ENCODE measurements at regions not wholly inside any gene's neighbourhood (a gene's known extent, or its start where the extent isn't known, plus 50 kb on each side); places are given as distances from the start of the nearest gene placed in this dataset.

- no peak for DNase-seq (ENCODE audit: low spot score)
- TF ChIP-seq FUBP1 (CRISPR knock-in tag; IDR thresholded peaks at IDR 0.05; ENCODE audit: borderline replicate concordance) (no peak), SP4 (CRISPR knock-in tag; IDR thresholded peaks at IDR 0.05) (no peak), EHMT2 (IDR thresholded peaks at IDR 0.05; ENCODE audit: borderline replicate concordance, low read depth, low read length) (no peak)
- H3K27ac ChIP-seq (ENCODE audit: extremely low read length, insufficient read depth, low read length), result no peak overlapping the region
- in situ Hi-C loops (cut with HindIII; ENCODE audit: extremely low pct_ligation_motif_present, low pct_unique_long_range_greater_than_20kb) (no loop called here), intact Hi-C loops (cut with micrococcal nuclease; ENCODE audit: unreplicated experiment) (no loop called here)
- WGBS (ENCODE audit: low lambda C conversion rate), result 37% methylated on average over 6 of the region's 6 CpGs
- no peaks in the 10 kb centered on the region for H3K79me2 ChIP-seq (ENCODE audit: insufficient read depth, low read length)
- no peak overlapping the region for H3K4me3 ChIP-seq (replicated peaks in 1 of 3; ENCODE audit: insufficient read depth in 1 of 3, low read depth in 2 of 3, low read length in 3 of 3)
- ATAC-seq, result no peak
- H3K27me3 ChIP-seq (ENCODE audit: control insufficient read depth in 1 of 2, insufficient read depth in 2 of 2, low read length in 2 of 2), result peaks cover 0 to 10% of the 10 kb centered on the region in 2 experiments; a peak in 1 of 5 replicates
- no peak overlapping the region for H2AFZ ChIP-seq (ENCODE audit: low read length)
- no TSS peak for BruUV-seq (replicated peaks)
- no peaks in the 10 kb centered on the region for H3K36me3 ChIP-seq (replicated peaks in 1 of 2; ENCODE audit: control insufficient read depth in 1 of 2, insufficient read depth in 2 of 2, low read length in 2 of 2)
- ChIA-PET POLR2A (no interaction called here), CTCF (ENCODE audit: low intra/inter-chr PET ratio, low total read pairs) (no interaction called here)
- no peak overlapping the region for H3K4me2 ChIP-seq (ENCODE audit: low read depth, low read length)
- no peak overlapping the region for H3K9ac ChIP-seq (ENCODE audit: insufficient read depth, low read depth, low read length)
- H4K20me1 ChIP-seq (ENCODE audit: insufficient read depth, low read length), result no peaks in the 10 kb centered on the region
- no peaks in the 10 kb centered on the region for H3K4me1 ChIP-seq (ENCODE audit: insufficient read depth, low read length)
- no peak for FAIRE-seq
- H3K9me3 ChIP-seq (ENCODE audit: low read length), result no peaks in the 10 kb centered on the region
Measured at GRCh38 chr2:221293949-221294742, 278.0 kb downstream of the EPHA4 start.

- WGBS (ENCODE audit: low lambda C conversion rate), result 5% methylated on average over 2 of the region's 2 CpGs
- Histone ChIP-seq H4K20me1 (ENCODE audit: insufficient read depth, low read length) (no peaks in the 10 kb centered on the region), H3K79me2 (ENCODE audit: insufficient read depth, low read length) (no peaks in the 10 kb centered on the region), H3K4me1 (ENCODE audit: insufficient read depth, low read length) (no peaks in the 10 kb centered on the region), H2AFZ (ENCODE audit: low read length) (no peak overlapping the region), H3K27ac (ENCODE audit: extremely low read length, insufficient read depth, low read length) (no peak overlapping the region), H3K9me3 (ENCODE audit: low read length) (no peaks in the 10 kb centered on the region), H3K36me3 (replicated peaks in 1 of 2; ENCODE audit: control insufficient read depth in 1 of 2, insufficient read depth in 2 of 2, low read length in 2 of 2) (no peaks in the 10 kb centered on the region), H3K4me3 (replicated peaks in 1 of 3; ENCODE audit: insufficient read depth in 1 of 3, low read depth in 2 of 3, low read length in 3 of 3) (no peak overlapping the region), H3K27me3 (ENCODE audit: control insufficient read depth in 1 of 2, insufficient read depth in 2 of 2, low read length in 2 of 2) (no peaks in the 10 kb centered on the region), H3K4me2 (ENCODE audit: low read depth, low read length) (no peak overlapping the region), H3K9ac (ENCODE audit: insufficient read depth, low read depth, low read length) (no peak overlapping the region)
- ATAC-seq (no peak), DNase-seq (ENCODE audit: low spot score) (no peak), FAIRE-seq (no peak)
- CTCF ChIA-PET (ENCODE audit: low intra/inter-chr PET ratio, low total read pairs), result no interaction called here
- POLR2A ChIA-PET, result no interaction called here
- in situ Hi-C loops (cut with HindIII; ENCODE audit: extremely low pct_ligation_motif_present, low pct_unique_long_range_greater_than_20kb), result no loop called here
- no TSS peak for BruUV-seq (replicated peaks)
- intact Hi-C loops (cut with micrococcal nuclease; ENCODE audit: unreplicated experiment), result no loop called here
- TF ChIP-seq MBD4 (IDR thresholded peaks at IDR 0.05; ENCODE audit: borderline replicate concordance, low read length) (no peak), RXRB (CRISPR knock-in tag; IDR thresholded peaks at IDR 0.05; ENCODE audit: borderline replicate concordance) (no peak), SMYD3 (CRISPR knock-in tag; IDR thresholded peaks at IDR 0.05) (no peak), HNRNPK (IDR thresholded peaks at IDR 0.05; ENCODE audit: low read depth, low read length, poor library complexity, severe bottlenecking) (no peak), ZNF841 (CRISPR knock-in tag; IDR thresholded peaks at IDR 0.05; ENCODE audit: borderline replicate concordance) (no peak), TEF (CRISPR knock-in tag; IDR thresholded peaks at IDR 0.05) (no peak), ZBTB2 (CRISPR knock-in tag; IDR thresholded peaks at IDR 0.05; ENCODE audit: low read depth) (no peak), ZNF446 (CRISPR knock-in tag; IDR thresholded peaks at IDR 0.05) (no peak)
Measured at GRCh38 chr2:221304916-221305315, 267.2 kb downstream of the EPHA4 start.
